ENCODE measurements at regions not wholly inside any gene's neighbourhood (a gene's known extent, or its start where the extent isn't known, plus 50 kb on each side); places are given as distances from the start of the nearest gene placed in this dataset.

DNA sequence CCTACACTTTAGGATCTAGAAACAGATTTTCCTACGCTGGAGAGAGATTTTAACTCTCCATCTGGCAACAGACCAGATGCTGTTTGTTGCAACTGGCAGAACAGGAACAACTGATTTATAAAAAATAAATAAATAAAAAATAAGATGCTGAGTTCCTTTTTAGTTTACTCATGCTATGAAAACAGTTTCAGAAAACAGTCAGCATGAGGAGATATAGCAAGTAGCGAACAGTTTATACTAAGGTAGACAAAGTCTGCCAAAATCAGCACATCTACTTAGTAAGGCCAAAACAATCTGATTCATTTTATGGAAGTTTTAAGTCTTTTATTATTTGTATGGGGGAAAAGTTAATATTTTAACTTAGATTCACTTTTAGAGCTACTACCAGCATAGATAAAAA lies 974.0 kb upstream of the CNTNAP5 start:
- DNase-seq, result no peak
- TF ChIP-seq POLR2A (IDR thresholded peaks at IDR 0.05), result no peak
- TF ChIP-seq CTCF (IDR thresholded peaks at IDR 0.05), result no peak
- Histone ChIP-seq H3K9me3 (no peaks in the 10 kb centered on the region), H3K4me3 (no peak overlapping the region), H3K4me1 (no peaks in the 10 kb centered on the region), H3K27ac (no peak overlapping the region), H3K27me3 (no peaks in the 10 kb centered on the region), H3K36me3 (replicated peaks in 1 of 2; ENCODE audit: insufficient read depth in 1 of 2, low read depth in 2 of 2) (no peaks in the 10 kb centered on the region)
- intact Hi-C loops (cut with DNase I), result no loop called here
- WGBS, 2 donors, result 75 to 76% methylated on average over 2 of the region's 2 CpGs
- no peak for ATAC-seq

GRCh38 chr2:123061534-123061933 lies 963.6 kb upstream of the CNTNAP5 start:
- no peaks in the 10 kb centered on the region for H3K4me1 ChIP-seq
- no peaks in the 10 kb centered on the region for H3K36me3 ChIP-seq (replicated peaks in 1 of 2; ENCODE audit: insufficient read depth in 1 of 2, low read depth in 2 of 2)
- H3K27me3 ChIP-seq, result no peaks in the 10 kb centered on the region
- H3K9me3 ChIP-seq, result no peaks in the 10 kb centered on the region
- ATAC-seq (no peak), DNase-seq (no peak)
- no peak overlapping the region for H3K27ac ChIP-seq
- WGBS, 2 donors, result 40 to 70% methylated on average over 2 of the region's 2 CpGs
- H3K4me3 ChIP-seq, result no peak overlapping the region
- intact Hi-C loops (cut with DNase I), result no loop called here
- TF ChIP-seq POLR2A (IDR thresholded peaks at IDR 0.05), result no peak
- no peak for TF ChIP-seq CTCF (IDR thresholded peaks at IDR 0.05)

GRCh38 chr2:123073371-123073770 lies 951.7 kb upstream of the CNTNAP5 start:
- no peaks in the 10 kb centered on the region for H3K9me3 ChIP-seq
- ATAC-seq, result no peak
- 50 to 58% methylated on average over 1 of the region's 1 CpG for WGBS, 2 donors
- peak in 1 of 4 donors; percentile 9 for DNase-seq
- intact Hi-C loops (cut with DNase I), result no loop called here
- H3K27me3 ChIP-seq, result no peaks in the 10 kb centered on the region
- no peaks in the 10 kb centered on the region for H3K36me3 ChIP-seq (replicated peaks in 1 of 2; ENCODE audit: insufficient read depth in 1 of 2, low read depth in 2 of 2)
- H3K4me3 ChIP-seq, result no peak overlapping the region
- H3K27ac ChIP-seq, result no peak overlapping the region
- no peaks in the 10 kb centered on the region for H3K4me1 ChIP-seq
- TF ChIP-seq CTCF (IDR thresholded peaks at IDR 0.05) (no peak), POLR2A (IDR thresholded peaks at IDR 0.05) (no peak)

DNA sequence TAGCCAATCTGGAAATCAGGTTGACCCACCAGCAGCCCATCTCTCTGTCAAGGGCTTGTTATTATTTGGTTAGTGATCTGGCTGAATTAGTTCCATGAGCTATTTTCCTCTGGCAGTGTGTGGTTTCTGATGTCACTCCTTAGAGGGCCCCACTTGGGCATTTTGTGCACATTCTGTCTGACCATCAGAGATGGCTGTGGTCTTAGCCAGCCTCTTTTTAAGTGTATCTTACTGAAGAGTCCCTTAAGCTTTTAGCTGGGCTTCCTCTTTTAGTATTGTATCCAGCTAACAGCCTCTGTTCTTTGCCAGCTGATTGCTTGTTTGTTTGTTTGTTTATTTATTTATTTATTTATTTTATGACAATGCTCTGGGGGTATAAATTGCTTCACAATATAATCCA lies 951.1 kb upstream of the CNTNAP5 start:
- no peak for DNase-seq
- H3K27me3 ChIP-seq, result no peaks in the 10 kb centered on the region
- H3K4me3 ChIP-seq, result no peak overlapping the region
- H3K36me3 ChIP-seq (replicated peaks in 1 of 2; ENCODE audit: insufficient read depth in 1 of 2, low read depth in 2 of 2), result no peaks in the 10 kb centered on the region
- ATAC-seq, result no peak
- no peaks in the 10 kb centered on the region for H3K4me1 ChIP-seq
- intact Hi-C loops (cut with DNase I), result no loop called here
- H3K27ac ChIP-seq, result no peak overlapping the region
- H3K9me3 ChIP-seq, result no peaks in the 10 kb centered on the region
- no peak for TF ChIP-seq CTCF (IDR thresholded peaks at IDR 0.05)
- no peak for TF ChIP-seq POLR2A (IDR thresholded peaks at IDR 0.05)

DNA sequence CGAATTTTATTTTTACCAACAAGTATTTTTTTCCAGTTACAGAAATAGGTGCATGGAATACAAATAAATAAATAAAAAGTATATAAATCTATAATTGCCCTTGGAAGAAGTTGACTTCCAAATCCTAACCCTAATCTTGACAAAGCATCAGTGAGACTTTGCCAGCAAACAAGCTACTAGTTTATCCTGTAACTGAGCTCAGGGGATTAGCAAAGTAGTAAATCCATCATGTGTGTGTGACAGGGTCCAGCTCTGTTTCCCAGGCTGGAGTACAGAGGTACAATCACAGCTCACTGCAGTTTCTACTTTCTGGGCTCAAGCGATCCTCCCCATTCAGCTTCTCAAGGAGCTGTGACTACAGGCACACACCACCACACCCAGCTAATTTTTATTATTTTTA lies 948.0 kb upstream of the CNTNAP5 start:
- intact Hi-C loops (cut with DNase I), result no loop called here
- TF ChIP-seq CTCF (IDR thresholded peaks at IDR 0.05) (no peak), POLR2A (IDR thresholded peaks at IDR 0.05) (no peak)
- Histone ChIP-seq H3K27me3 (no peaks in the 10 kb centered on the region), H3K4me3 (no peak overlapping the region), H3K27ac (no peak overlapping the region), H3K36me3 (replicated peaks in 1 of 2; ENCODE audit: insufficient read depth in 1 of 2, low read depth in 2 of 2) (no peaks in the 10 kb centered on the region), H3K9me3 (no peaks in the 10 kb centered on the region), H3K4me1 (no peaks in the 10 kb centered on the region)
- DNase-seq (no peak), ATAC-seq (no peak)
- WGBS, 2 donors, result 45 to 51% methylated on average over 2 of the region's 2 CpGs

Data from body of pancreas (tissue), 4 donors.